Activated naive CD4-positive, alpha-beta T cell treated with anti-CD3 and anti-CD28 coated beads for 36 hours (primary cell): ENCODE measurements at regions not wholly inside any gene's neighbourhood (a gene's known extent, or its start where the extent isn't known, plus 50 kb on each side); places are given as distances from the start of the nearest gene placed in this dataset.

ENCODE experiments used
- CTCF ChIA-PET: fragments of 350-600 bp; sonication (Branson Sonifier 250); formaldehyde crosslinking; loops from one replicate; lab custom pipeline; 2021; ENCODE audit warnings: antibody characterized with exemption; lab: Charles Lee
- DNase-seq: peaks from one replicate; pipeline ENCODE4 v3.0.0-alpha.2; 2020
- H3K27ac Mint-ChIP-seq: one replicate; pipeline ENCODE4 v1.8.0; 2021; ENCODE audit warnings: mild to moderate bottlenecking, mixed read lengths
- H3K27me3 Mint-ChIP-seq: one replicate; pipeline ENCODE4 v1.8.0; 2021; ENCODE audit warnings: low read depth, mixed read lengths
- H3K36me3 Mint-ChIP-seq: one replicate; pipeline ENCODE4 v1.8.0; 2021; ENCODE audit warnings: low read depth, mixed read lengths
- H3K4me1 Mint-ChIP-seq: one replicate; pipeline ENCODE4 v1.8.0; 2021; ENCODE audit warnings: low read depth, mixed read lengths
- H3K4me3 Mint-ChIP-seq: one replicate; pipeline ENCODE4 v1.8.0; 2021; ENCODE audit warnings: mild to moderate bottlenecking, moderate library complexity, mixed read lengths
- H3K9me3 Mint-ChIP-seq: one replicate; pipeline ENCODE4 v1.8.0; 2021; ENCODE audit warnings: mixed read lengths
- intact Hi-C: fragments of 100-400 bp; cut with micrococcal nuclease; formaldehyde crosslinking; loops from one replicate; pipeline ENCODE4 v1.15.1; 2023

DNA sequence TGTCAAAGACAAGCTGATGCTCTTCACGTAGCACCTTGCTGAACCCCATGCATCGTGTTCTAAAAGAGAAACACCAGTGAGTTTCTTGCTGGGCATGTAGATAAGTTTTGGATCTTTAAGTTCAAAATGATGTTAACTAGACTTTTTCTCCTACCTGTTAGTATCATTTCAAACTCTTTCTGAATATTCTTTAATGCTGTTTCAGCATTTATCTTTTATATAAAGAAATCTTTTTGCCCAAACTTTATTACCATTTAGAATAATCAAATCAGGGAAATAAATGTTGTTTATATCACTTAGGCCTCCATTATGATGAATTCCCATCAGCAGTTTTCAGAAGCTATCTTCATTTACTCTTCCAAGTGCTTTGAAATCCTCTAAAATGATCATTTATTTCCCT is 542.8 kb downstream of the CDH10 start:
- Mint-ChIP-seq H3K4me3 (no peak overlapping the region), H3K27ac (no peak overlapping the region), H3K27me3 (no peaks in the 10 kb centered on the region), H3K9me3 (peaks cover 11% of the 10 kb centered on the region), H3K4me1 (no peaks in the 10 kb centered on the region), H3K36me3 (no peaks in the 10 kb centered on the region)
- intact Hi-C loops, result no loop called here
- no peak for DNase-seq
- CTCF ChIA-PET, result no interaction called here

DNA sequence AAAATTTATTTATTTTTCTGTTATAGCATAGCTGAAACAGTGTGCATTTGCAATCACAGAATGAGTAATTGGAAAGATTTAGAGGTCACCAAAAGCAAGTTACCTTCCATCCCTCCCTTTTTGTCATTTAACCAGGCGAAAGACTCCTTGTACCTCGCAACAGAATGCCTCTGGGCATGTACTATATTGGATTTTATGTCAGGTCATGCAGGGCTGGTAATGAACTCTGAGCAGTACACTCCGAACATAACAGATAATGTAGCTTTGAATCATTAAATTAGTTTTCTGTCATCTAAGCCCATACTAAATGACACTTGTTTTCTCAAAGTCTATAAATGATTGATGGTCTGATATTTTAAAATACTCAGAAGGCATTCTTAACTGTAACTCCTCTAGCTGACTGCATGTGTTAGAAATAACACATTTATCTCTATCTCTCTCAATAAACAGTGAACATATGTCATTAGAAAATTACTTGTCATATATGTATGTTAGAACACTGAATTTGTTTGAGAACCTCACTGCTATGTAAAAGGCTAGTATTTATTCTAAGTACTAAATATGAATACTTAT is 541.2 kb downstream of the CDH10 start:
- Mint-ChIP-seq H3K9me3 (peaks cover 9% of the 10 kb centered on the region), H3K27me3 (no peaks in the 10 kb centered on the region), H3K27ac (no peak overlapping the region), H3K4me1 (no peaks in the 10 kb centered on the region), H3K4me3 (no peak overlapping the region), H3K36me3 (no peaks in the 10 kb centered on the region)
- CTCF ChIA-PET, result no interaction called here
- no peak for DNase-seq
- intact Hi-C loops, result no loop called here

DNA sequence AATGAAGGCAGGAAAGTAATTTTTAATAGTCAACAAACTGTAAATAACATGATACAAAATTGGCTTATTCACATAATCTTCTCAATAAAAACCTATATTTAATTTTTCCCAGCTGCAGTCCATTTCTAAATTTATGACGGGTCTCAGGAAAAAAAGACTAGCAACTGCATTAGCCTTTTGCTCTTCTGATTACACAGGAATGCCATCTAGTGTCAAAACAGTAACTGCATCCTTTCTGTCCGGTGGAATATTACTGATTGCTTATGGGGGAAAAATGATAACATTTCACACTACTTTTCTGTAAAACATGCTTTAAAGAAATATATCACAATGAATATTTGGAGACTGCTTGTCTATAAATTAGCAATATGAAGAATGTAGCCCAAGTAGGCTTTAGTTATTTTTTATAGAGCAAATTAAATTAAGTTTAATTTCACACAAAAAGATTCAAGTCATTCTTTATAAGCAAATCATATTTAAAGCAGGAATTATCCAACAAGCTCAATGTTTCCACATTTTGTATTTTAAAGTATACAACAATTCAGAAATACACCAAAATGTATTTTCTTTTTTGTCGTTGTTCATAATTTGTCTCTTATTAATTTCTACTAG is 534.7 kb downstream of the CDH10 start:
- Mint-ChIP-seq H3K9me3 (peaks cover 7% of the 10 kb centered on the region), H3K27me3 (no peaks in the 10 kb centered on the region), H3K27ac (no peak overlapping the region), H3K4me1 (no peaks in the 10 kb centered on the region), H3K36me3 (no peaks in the 10 kb centered on the region), H3K4me3 (no peak overlapping the region)
- DNase-seq, result no peak
- intact Hi-C loops, result no loop called here
- CTCF ChIA-PET, result no interaction called here

DNA sequence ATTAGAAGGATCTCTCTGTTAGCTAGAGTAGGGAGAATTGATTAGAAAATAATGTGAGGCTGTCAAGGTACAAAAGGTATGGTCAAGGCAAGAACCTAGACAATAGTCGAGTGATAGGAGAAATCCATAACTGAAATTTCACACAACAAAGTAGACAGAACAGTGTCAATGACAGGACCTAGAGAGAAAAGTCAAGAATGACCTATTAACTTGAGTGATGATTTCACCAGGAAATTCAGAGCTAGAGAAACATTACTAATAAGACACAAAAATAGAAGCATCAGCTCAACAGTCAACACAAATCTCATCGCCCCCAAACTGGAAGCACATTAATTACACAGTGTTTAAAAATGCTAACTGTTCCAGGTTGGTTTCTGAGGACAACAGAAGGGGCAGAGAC is 532.4 kb downstream of the CDH10 start:
- Mint-ChIP-seq H3K27me3 (no peaks in the 10 kb centered on the region), H3K4me3 (no peak overlapping the region), H3K27ac (no peak overlapping the region), H3K4me1 (no peaks in the 10 kb centered on the region), H3K36me3 (no peaks in the 10 kb centered on the region), H3K9me3 (peaks cover 10% of the 10 kb centered on the region)
- CTCF ChIA-PET, result no interaction called here
- no peak for DNase-seq
- intact Hi-C loops, result no loop called here

DNA sequence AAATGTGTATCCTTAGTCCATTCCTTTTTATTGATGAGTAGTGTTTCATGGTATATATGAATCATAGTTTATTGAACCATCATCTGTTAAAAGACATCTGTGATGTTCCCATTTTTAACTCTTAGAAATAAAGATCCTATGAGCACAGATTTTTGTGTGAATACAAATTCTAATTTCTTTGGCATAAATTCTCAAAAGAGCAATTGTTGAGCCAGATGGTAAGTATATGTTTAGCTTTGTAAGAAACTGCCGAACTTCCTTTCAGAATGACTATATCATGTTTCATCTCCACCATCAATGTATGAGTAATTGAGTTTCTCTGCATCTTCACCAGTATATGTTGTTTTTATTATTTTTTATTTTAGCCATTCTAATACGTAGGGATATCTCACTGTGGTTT is 526.4 kb downstream of the CDH10 start:
- CTCF ChIA-PET, result no interaction called here
- intact Hi-C loops, result no loop called here
- H3K4me1 Mint-ChIP-seq, result no peaks in the 10 kb centered on the region
- H3K36me3 Mint-ChIP-seq, result no peaks in the 10 kb centered on the region
- no peaks in the 10 kb centered on the region for H3K27me3 Mint-ChIP-seq
- no peak overlapping the region for H3K4me3 Mint-ChIP-seq
- no peak for DNase-seq
- H3K9me3 Mint-ChIP-seq, result peaks cover 21% of the 10 kb centered on the region
- no peak overlapping the region for H3K27ac Mint-ChIP-seq

DNA sequence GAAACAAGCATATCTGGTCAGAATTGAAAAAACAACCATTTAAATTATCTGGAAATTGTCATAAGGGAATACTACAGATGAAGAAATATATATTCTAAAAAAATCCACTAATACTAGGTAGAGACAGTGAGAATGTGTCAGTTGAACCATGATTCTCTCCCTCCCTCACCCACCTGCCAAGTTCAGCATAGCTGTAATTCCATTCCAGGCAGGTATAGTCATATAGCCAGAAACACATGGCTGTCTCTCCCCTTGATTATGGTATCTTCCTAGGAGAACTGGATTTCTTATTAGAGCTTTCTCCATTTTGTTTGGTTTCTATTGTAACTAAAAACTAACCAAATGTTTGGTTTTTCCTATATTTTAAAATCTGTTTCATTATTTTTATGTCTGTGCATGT is 509.2 kb downstream of the CDH10 start:
- CTCF ChIA-PET, result no interaction called here
- intact Hi-C loops, result no loop called here
- Mint-ChIP-seq H3K27me3 (no peaks in the 10 kb centered on the region), H3K4me1 (no peaks in the 10 kb centered on the region), H3K27ac (no peak overlapping the region), H3K36me3 (no peaks in the 10 kb centered on the region), H3K4me3 (no peak overlapping the region), H3K9me3 (peaks cover 7% of the 10 kb centered on the region)
- DNase-seq, result no peak

DNA sequence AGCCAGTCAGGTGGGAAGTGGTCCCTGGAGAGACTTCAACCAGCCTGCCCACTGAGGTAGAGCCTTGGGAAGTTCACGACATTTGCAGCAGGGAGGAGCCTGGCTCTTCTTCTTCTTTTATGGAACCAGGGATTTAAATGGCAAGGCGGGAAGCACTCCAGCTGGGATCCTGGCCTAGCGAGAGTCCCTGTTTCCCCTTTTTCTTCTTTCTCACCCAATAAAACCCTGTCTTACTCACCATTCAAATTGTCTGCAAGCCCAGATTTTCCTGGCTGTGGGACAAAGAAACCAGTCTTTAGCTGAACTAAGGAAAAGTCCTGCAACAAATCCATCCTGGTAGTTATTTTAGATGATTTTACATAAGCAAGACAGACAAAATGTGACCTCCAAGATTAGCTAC is 503.7 kb downstream of the CDH10 start:
- Mint-ChIP-seq H3K36me3 (no peaks in the 10 kb centered on the region), H3K27me3 (no peaks in the 10 kb centered on the region), H3K27ac (no peak overlapping the region), H3K4me1 (no peaks in the 10 kb centered on the region), H3K9me3 (peaks cover 3% of the 10 kb centered on the region), H3K4me3 (no peak overlapping the region)
- no peak for DNase-seq
- intact Hi-C loops, result no loop called here
- CTCF ChIA-PET, result no interaction called here

DNA sequence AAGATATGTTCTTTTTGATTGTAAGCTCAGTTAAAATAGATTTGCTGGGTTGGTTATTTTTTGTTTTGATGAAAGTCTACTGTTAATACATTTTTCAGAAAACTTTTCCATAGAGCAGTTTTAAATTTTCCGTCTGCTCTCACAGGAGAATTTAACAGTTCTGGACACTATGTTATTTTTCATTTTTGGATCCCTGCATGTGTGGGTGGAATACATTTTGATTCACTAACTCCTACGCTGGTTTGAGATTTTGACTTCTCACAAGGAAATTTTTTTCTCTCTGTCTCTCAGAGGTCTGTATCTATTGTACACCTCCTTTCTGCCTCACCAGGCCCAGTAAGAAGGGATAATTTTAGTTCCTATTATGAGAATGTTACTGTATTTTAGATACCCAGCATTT is 502.4 kb downstream of the CDH10 start:
- no peak for DNase-seq
- Mint-ChIP-seq H3K27me3 (no peaks in the 10 kb centered on the region), H3K36me3 (no peaks in the 10 kb centered on the region), H3K9me3 (peaks cover 4% of the 10 kb centered on the region), H3K4me3 (no peak overlapping the region), H3K4me1 (no peaks in the 10 kb centered on the region), H3K27ac (no peak overlapping the region)
- intact Hi-C loops, result no loop called here
- CTCF ChIA-PET, result no interaction called here

DNA sequence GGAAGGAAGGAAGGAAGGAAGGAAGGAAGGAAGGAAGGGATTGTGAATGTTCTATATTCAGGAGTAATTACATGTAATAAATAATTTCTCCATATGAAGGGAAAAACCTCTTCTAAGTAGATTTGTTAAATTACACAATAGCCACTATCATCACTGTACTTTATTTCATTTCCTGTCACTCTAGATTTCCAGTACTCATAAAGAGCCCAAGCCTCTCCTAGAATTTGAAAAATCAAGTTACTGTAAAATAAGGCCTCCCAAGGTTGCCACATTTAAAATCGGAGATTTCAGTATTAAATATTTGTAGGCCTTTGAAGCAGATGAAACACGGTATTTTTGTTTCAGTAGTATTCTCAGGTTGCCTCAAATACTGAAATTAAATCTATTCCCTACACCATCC is 499.0 kb downstream of the CDH10 start:
- Mint-ChIP-seq H3K27me3 (no peaks in the 10 kb centered on the region), H3K36me3 (no peaks in the 10 kb centered on the region), H3K27ac (no peak overlapping the region), H3K4me3 (no peak overlapping the region), H3K9me3 (peaks cover 8% of the 10 kb centered on the region), H3K4me1 (no peaks in the 10 kb centered on the region)
- no peak for DNase-seq
- CTCF ChIA-PET, result no interaction called here
- intact Hi-C loops, result no loop called here

DNA sequence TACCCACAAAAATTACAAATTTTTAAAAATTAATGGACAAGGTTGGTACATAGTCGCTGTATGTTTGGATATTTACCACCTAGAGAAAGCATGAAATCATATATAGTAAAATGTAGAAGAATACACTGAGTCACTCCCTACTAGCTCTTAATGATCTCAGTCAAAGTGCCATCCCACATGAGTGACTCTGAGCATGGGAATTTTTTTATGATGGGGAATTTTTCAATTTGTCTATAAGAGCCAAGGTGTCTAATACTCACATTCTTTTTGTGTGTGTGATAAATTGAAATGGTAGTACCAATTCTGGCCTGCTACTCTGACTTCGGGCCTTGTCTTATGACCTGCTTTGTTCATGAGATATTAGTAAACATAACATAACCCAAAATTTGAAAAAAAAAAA is 483.2 kb downstream of the CDH10 start:
- Mint-ChIP-seq H3K9me3 (peaks cover 17% of the 10 kb centered on the region), H3K27ac (no peak overlapping the region), H3K36me3 (no peaks in the 10 kb centered on the region), H3K27me3 (no peaks in the 10 kb centered on the region), H3K4me1 (no peaks in the 10 kb centered on the region), H3K4me3 (no peak overlapping the region)
- DNase-seq, result no peak
- CTCF ChIA-PET, result no interaction called here
- intact Hi-C loops, result no loop called here

DNA sequence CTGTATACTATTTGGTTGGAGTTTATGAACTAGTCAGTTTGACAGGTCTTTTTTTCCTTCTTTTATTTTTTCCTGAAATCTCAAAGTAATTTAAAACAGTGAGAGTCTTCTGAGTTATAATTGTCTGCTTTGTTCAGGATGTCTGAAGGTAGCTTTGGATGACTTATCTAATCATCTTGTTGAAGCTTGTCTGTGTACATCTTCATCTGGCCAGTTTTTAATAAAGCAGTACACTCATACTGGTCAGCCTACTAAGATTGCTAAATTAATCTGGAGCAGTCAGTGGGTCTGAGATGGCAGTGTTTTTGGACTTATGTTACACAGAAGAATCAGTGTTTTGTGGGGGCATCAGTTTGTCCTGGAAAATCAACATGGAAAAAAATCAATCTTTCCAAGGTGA is 482.4 kb downstream of the CDH10 start:
- intact Hi-C loops, result no loop called here
- Mint-ChIP-seq H3K36me3 (no peaks in the 10 kb centered on the region), H3K27ac (no peak overlapping the region), H3K9me3 (peaks cover 14% of the 10 kb centered on the region), H3K4me3 (no peak overlapping the region), H3K4me1 (no peaks in the 10 kb centered on the region), H3K27me3 (no peaks in the 10 kb centered on the region)
- CTCF ChIA-PET, result interaction anchor here (0.6 kb wide), 1 partner anchor 45 kb away, joined by 3 read pairs; no protein-coding TSS in a partner anchor
- DNase-seq, result no peak

DNA sequence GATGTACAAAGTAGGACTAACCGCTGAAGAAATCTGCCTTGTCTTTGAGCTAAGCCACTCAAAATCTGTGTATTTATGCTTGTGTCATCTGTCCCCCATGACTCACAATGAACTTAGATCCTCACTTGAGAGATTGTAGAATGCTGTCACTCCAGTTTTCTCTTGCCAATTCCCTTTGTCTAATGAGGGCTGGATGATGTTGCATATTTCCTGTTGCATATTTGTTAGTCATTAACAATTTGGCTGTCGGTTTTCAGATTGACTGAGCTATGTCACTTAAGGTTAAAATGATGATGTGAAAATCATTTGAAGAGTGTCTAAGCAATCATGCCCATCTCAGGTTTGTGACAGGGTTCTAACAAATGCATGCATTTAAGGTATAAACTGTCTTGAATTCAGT is 481.7 kb downstream of the CDH10 start:
- Mint-ChIP-seq H3K27ac (no peak overlapping the region), H3K36me3 (no peaks in the 10 kb centered on the region), H3K9me3 (peaks cover 12% of the 10 kb centered on the region), H3K27me3 (no peaks in the 10 kb centered on the region), H3K4me1 (no peaks in the 10 kb centered on the region), H3K4me3 (no peak overlapping the region)
- no peak for DNase-seq
- CTCF ChIA-PET, result no interaction called here
- intact Hi-C loops, result no loop called here

DNA sequence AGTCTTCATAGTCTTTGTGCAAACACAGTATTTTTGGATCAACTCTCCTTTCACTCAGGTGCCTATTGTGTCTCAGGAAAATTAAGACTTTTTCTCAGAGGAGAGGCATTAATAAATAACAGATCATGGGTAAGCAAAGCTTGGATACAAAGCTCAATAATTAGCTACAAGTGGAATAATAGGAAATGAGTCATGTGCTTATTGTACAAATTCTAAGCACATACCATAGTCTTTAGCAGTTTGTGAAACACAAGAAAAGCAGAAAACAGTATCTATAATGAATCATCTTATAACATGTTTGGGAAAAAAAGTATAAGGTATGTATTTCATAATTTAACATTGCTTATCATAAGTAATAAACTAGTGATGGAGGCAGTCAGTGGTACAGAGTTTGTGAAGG is 477.0 kb downstream of the CDH10 start:
- H3K4me3 Mint-ChIP-seq, result no peak overlapping the region
- no peaks in the 10 kb centered on the region for H3K4me1 Mint-ChIP-seq
- no peak for DNase-seq
- H3K9me3 Mint-ChIP-seq, result peaks cover 9% of the 10 kb centered on the region
- CTCF ChIA-PET, result no interaction called here
- intact Hi-C loops, result no loop called here
- no peaks in the 10 kb centered on the region for H3K36me3 Mint-ChIP-seq
- no peaks in the 10 kb centered on the region for H3K27me3 Mint-ChIP-seq
- H3K27ac Mint-ChIP-seq, result no peak overlapping the region
